Epithelial cell of proximal tubule (primary cell): ENCODE measurements at regions not wholly inside any gene's neighbourhood (a gene's known extent, or its start where the extent isn't known, plus 50 kb on each side); places are given as distances from the start of the nearest gene placed in this dataset.

Experiments used
- DNase-seq: peaks from one replicate; pipeline ENCODE4 v3.0.0-alpha.2; 2011; ENCODE audit warnings: low read depth
- H3K4me3 ChIP-seq: 2 replicates; pipeline ENCODE4 v1.5.1; 2011; ENCODE audit warnings: low read depth, mild to moderate bottlenecking, low read length
- CTCF ChIP-seq: conservative IDR thresholded peaks from 2 replicates; pipeline ENCODE4 v1.5.1; 2012; ENCODE audit warnings: low read depth, mild to moderate bottlenecking, low read length

GRCh38 chr11:127259102-127259501 lies 258.5 kb upstream of the KIRREL3 start:
- no peak overlapping the region for H3K4me3 ChIP-seq
- TF ChIP-seq CTCF: no peak
- DNase-seq: no peak

- no peak overlapping the region for H3K4me3 ChIP-seq
- DNase-seq: no peak
- TF ChIP-seq CTCF: no peak
Measured at GRCh38 chr11:127255209-127255608, 254.6 kb upstream of the KIRREL3 start.

- no peak for DNase-seq
- no peak overlapping the region for H3K4me3 ChIP-seq
- no peak for TF ChIP-seq CTCF
Measured at GRCh38 chr11:127252321-127252720, 251.8 kb upstream of the KIRREL3 start.

GRCh38 chr11:127249576-127249975 lies 249.0 kb upstream of the KIRREL3 start:
- DNase-seq: no peak
- H3K4me3 ChIP-seq: no peak overlapping the region
- no peak for TF ChIP-seq CTCF

GRCh38 chr11:127248476-127248875 lies 247.9 kb upstream of the KIRREL3 start:
- DNase-seq: no peak
- TF ChIP-seq CTCF: no peak
- H3K4me3 ChIP-seq: no peak overlapping the region

- TF ChIP-seq CTCF: no peak
- H3K4me3 ChIP-seq: no peak overlapping the region
- no peak for DNase-seq
Measured at GRCh38 chr11:127247261-127247851, 246.8 kb upstream of the KIRREL3 start.

GRCh38 chr11:127242676-127243075 lies 242.1 kb upstream of the KIRREL3 start:
- H3K4me3 ChIP-seq: no peak overlapping the region
- TF ChIP-seq CTCF: no peak
- DNase-seq: no peak
